ENCODE measurements at regions not wholly inside any gene's neighbourhood (a gene's known extent, or its start where the extent isn't known, plus 50 kb on each side); places are given as distances from the start of the nearest gene placed in this dataset.

GRCh38 chr1:218969006-218969405 lies 204.7 kb upstream of the LYPLAL1 start:
- TF ChIP-seq, protein P1, sequence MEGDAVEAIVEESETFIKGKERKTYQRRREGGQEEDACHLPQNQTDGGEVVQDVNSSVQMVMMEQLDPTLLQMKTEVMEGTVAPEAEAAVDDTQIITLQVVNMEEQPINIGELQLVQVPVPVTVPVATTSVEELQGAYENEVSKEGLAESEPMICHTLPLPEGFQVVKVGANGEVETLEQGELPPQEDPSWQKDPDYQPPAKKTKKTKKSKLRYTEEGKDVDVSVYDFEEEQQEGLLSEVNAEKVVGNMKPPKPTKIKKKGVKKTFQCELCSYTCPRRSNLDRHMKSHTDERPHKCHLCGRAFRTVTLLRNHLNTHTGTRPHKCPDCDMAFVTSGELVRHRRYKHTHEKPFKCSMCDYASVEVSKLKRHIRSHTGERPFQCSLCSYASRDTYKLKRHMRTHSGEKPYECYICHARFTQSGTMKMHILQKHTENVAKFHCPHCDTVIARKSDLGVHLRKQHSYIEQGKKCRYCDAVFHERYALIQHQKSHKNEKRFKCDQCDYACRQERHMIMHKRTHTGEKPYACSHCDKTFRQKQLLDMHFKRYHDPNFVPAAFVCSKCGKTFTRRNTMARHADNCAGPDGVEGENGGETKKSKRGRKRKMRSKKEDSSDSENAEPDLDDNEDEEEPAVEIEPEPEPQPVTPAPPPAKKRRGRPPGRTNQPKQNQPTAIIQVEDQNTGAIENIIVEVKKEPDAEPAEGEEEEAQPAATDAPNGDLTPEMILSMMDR (IDR thresholded peaks at IDR 0.05), result no peak
- TF ChIP-seq EP300 (IDR thresholded peaks at IDR 0.05), result no peak
- no peak for TF ChIP-seq POLR2A (IDR thresholded peaks at IDR 0.05)
- no peak for TF ChIP-seq POLR2AphosphoS5 (IDR thresholded peaks at IDR 0.05)

Data from upper lobe of left lung (tissue), 4 donors.